AG10803 (cell line): ENCODE measurements at regions not wholly inside any gene's neighbourhood (a gene's known extent, or its start where the extent isn't known, plus 50 kb on each side); places are given as distances from the start of the nearest gene placed in this dataset.

Source experiments
- DNase-seq: peaks from one replicate; pipeline ENCODE4 v3.0.0; 2010; ENCODE audit warnings: low read depth
- H3K4me3 ChIP-seq: 2 replicates; pipeline ENCODE4 v1.5.1; 2011; ENCODE audit warnings: mild to moderate bottlenecking, low read length, control low read depth
- CTCF ChIP-seq: conservative IDR thresholded peaks from 2 replicates; pipeline ENCODE4 v1.5.1; 2011; ENCODE audit warnings: mild to moderate bottlenecking, low read length, control low read depth, inconsistent platforms

DNA sequence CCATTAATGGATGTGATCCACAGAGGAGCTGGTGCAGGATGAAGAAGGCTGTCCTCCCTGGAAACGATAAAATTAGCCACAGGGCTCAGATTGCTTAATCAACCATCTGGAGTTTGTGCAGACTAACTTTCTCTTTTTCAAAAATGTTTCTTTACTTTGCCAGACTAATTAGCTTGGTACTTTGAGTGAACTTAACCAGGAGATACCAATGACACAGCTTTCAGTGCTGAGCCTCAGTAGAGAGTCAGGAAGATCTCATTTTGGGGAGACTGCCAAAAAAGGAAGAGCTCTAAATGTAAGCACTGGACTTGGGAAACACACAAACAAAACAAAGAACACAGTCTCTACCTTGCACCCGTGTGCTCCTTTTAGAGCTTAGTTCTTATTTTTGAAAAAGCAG is 248.1 kb upstream of the DEPDC1 start:
- no peak for TF ChIP-seq CTCF
- H3K4me3 ChIP-seq, result no peak overlapping the region
- DNase-seq, result no peak

DNA sequence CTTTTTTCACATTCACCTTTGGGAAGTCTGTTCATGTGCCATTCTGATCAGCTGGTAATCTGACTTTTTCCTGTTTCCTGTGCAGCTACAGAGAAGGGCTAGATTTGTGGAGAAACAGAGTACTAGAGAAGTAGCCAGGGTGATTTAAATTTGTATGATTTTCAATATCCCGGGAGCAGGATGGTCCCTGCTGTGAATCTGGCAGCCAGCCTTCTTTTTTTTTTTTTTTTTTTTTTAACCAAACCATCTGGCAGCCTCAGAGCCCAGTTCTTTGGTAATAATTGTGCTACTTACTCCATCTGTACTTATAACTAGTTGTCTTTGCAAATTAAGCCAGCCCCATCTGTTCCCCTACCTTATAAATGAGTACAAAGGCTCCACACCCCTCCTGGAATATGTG is 248.6 kb upstream of the DEPDC1 start:
- DNase-seq, result no peak
- H3K4me3 ChIP-seq, result no peak overlapping the region
- no peak for TF ChIP-seq CTCF

DNA sequence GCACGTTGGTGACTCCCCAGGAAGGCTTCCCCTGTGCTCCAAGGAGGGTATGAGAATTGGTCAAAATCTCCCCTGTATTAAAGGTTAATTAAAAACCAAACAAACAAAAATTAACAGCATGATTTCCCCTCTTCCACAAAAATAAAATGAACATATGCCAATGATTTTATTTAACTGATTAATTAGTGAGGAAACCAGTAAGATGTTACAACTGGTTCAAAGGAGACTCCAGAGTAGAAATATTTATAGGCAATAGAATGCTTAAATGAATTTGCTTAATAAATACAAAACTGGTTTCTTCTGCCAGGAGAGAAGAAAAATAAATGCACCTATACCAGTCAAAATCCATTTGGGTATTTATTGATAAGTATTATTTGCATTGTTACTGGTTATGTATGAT is 249.5 kb upstream of the DEPDC1 start:
- DNase-seq, result no peak
- TF ChIP-seq CTCF, result no peak
- no peak overlapping the region for H3K4me3 ChIP-seq

DNA sequence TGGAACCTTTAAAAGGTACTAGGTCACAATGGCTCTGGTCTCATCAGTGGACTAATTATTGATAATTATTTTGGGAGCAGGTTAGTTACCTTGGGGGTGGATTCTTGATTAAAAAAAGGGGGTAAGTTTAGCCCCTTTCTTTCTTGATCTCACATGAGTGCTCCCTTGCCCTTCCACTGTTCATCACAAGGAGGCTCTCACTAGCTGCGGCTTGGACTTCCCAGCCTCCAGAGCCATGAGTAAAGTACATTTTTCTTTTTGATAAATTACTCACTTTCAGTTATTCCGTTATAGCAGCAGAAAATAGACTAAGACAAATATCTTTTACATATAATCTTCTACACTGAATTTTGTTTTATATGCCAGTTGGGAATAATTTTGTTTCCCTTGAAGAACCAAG is 254.8 kb upstream of the DEPDC1 start:
- DNase-seq, result no peak
- no peak for TF ChIP-seq CTCF
- no peak overlapping the region for H3K4me3 ChIP-seq

- no peak for DNase-seq
- no peak for TF ChIP-seq CTCF
- H3K4me3 ChIP-seq, result no peak overlapping the region
Observed at GRCh38 chr1:68758666-68759209, 261.9 kb upstream of the DEPDC1 start.

- DNase-seq, result no peak
- no peak for TF ChIP-seq CTCF
- H3K4me3 ChIP-seq, result no peak overlapping the region
Observed at GRCh38 chr1:68767941-68768340, 271.1 kb upstream of the DEPDC1 start.

GRCh38 chr1:68770817-68771216 is 273.9 kb upstream of the DEPDC1 start:
- no peak overlapping the region for H3K4me3 ChIP-seq
- TF ChIP-seq CTCF, result no peak
- no peak for DNase-seq
